KOPT-K1 (cell line): ENCODE measurements at regions not wholly inside any gene's neighbourhood (a gene's known extent, or its start where the extent isn't known, plus 50 kb on each side); places are given as distances from the start of the nearest gene placed in this dataset.

Source experiments
- H3K27ac ChIP-seq: fragments of 200-600 bp; sonication (generic); 2 replicates; pipeline ENCODE4 v1.5.1; 2016; ENCODE audit warnings: antibody characterized with exemption, mild to moderate bottlenecking, low read depth, low read length; ENCODE audit not compliant: poor library complexity, severe bottlenecking
- H3K36me3 ChIP-seq: fragments of 200-600 bp; sonication (generic); 2 replicates; pipeline ENCODE4 v1.5.1; 2017; ENCODE audit warnings: antibody characterized with exemption, mild to moderate bottlenecking, low read length, moderate library complexity; ENCODE audit not compliant: insufficient read depth
- H3K9me3 ChIP-seq: fragments of 200-600 bp; sonication (generic); 2 replicates; pipeline ENCODE4 v1.5.1; 2017; ENCODE audit warnings: antibody characterized with exemption, low read length, mild to moderate bottlenecking; ENCODE audit not compliant: insufficient read depth, poor library complexity, severe bottlenecking

GRCh38 chr15:29573197-29573838 lies 248.9 kb downstream of the TJP1 start:
- no peaks in the 10 kb centered on the region for H3K36me3 ChIP-seq
- no peaks in the 10 kb centered on the region for H3K9me3 ChIP-seq
- H3K27ac ChIP-seq: no peak overlapping the region

GRCh38 chr15:29571792-29572431 lies 250.4 kb downstream of the TJP1 start:
- Histone ChIP-seq H3K27ac (no peak overlapping the region), H3K9me3 (no peaks in the 10 kb centered on the region)

GRCh38 chr15:29570948-29571791 lies 251.1 kb downstream of the TJP1 start:
- no peaks in the 10 kb centered on the region for H3K36me3 ChIP-seq
- H3K27ac ChIP-seq: no peak overlapping the region
- no peaks in the 10 kb centered on the region for H3K9me3 ChIP-seq

More at GRCh38 chr15:29571792-29572431, 250.4 kb downstream of the TJP1 start:
- H3K36me3 ChIP-seq: no peaks in the 10 kb centered on the region

- H3K9me3 ChIP-seq: no peaks in the 10 kb centered on the region
- H3K36me3 ChIP-seq: no peaks in the 10 kb centered on the region
- no peak overlapping the region for H3K27ac ChIP-seq
Measured at GRCh38 chr15:29570121-29570947, 251.9 kb downstream of the TJP1 start.

DNA sequence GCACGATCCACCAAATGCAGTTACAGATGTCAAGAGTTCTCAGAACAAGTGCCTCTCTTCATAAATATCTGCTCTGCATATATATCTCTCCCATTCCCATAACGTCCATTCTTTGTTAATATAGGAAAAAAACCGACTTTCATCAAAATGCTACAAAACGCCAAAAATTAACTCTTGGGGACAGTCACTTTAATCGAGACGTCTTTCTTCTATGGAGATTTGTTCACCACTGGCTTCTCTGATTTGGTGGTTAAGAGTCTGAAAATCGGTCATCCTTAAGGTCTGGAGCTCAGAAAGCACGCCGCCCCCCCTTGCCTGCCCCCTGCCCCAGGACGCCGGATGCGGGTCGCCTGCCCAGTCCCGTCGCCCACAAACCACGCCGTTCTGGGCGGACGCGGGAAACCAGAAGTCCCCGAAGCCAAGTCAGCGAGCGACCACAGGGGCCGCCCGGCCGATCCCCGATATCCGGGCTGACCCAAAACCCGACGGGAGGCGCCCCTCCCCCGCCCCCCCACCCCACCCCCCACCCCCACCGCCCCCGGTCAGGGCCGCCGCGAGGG lies 252.7 kb downstream of the TJP1 start:
- H3K9me3 ChIP-seq: no peaks in the 10 kb centered on the region
- H3K27ac ChIP-seq: no peak overlapping the region
- H3K36me3 ChIP-seq: no peaks in the 10 kb centered on the region

- Histone ChIP-seq H3K36me3 (no peaks in the 10 kb centered on the region), H3K9me3 (no peaks in the 10 kb centered on the region), H3K27ac (no peak overlapping the region)
Measured at GRCh38 chr15:29568840-29569532, 253.3 kb downstream of the TJP1 start.

- Histone ChIP-seq H3K27ac (no peak overlapping the region), H3K9me3 (no peaks in the 10 kb centered on the region), H3K36me3 (no peaks in the 10 kb centered on the region)
Measured at GRCh38 chr15:29567336-29567735, 254.9 kb downstream of the TJP1 start.

DNA sequence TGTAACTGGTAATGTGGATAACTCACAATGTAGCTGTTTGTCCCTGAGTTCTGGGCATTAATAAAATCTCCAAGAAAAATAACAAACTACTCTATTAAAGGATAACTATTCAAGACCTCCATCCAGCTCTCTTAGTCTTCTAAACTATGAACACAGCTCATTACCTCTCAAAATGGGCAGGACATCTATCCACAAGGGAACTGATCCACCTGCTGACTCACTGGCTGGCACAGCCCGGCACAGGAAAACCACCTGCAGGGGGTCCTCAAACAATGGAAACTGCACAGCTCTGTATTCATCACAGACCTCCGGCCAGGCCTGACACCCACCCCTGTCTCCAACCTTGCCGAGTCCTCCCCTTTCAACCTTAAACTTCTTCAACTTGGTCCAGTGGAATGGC lies 255.4 kb downstream of the TJP1 start:
- no peaks in the 10 kb centered on the region for H3K9me3 ChIP-seq
- H3K27ac ChIP-seq: no peak overlapping the region
- H3K36me3 ChIP-seq: no peaks in the 10 kb centered on the region

- Histone ChIP-seq H3K9me3 (no peaks in the 10 kb centered on the region), H3K27ac (no peak overlapping the region), H3K36me3 (no peaks in the 10 kb centered on the region)
Measured at GRCh38 chr15:29563112-29563511, 259.2 kb downstream of the TJP1 start.

GRCh38 chr15:29560896-29561295 lies 261.4 kb downstream of the TJP1 start:
- no peak overlapping the region for H3K27ac ChIP-seq
- no peaks in the 10 kb centered on the region for H3K36me3 ChIP-seq
- H3K9me3 ChIP-seq: no peaks in the 10 kb centered on the region

- Histone ChIP-seq H3K36me3 (no peaks in the 10 kb centered on the region), H3K9me3 (no peaks in the 10 kb centered on the region), H3K27ac (no peak overlapping the region)
Measured at GRCh38 chr15:29558261-29558660, 264.0 kb downstream of the TJP1 start.

- Histone ChIP-seq H3K27ac (no peak overlapping the region), H3K9me3 (no peaks in the 10 kb centered on the region), H3K36me3 (no peaks in the 10 kb centered on the region)
Measured at GRCh38 chr15:29557171-29557570, 265.1 kb downstream of the TJP1 start.

GRCh38 chr15:29556380-29556779 lies 265.9 kb downstream of the TJP1 start:
- Histone ChIP-seq H3K9me3 (no peaks in the 10 kb centered on the region), H3K27ac (no peak overlapping the region), H3K36me3 (no peaks in the 10 kb centered on the region)

GRCh38 chr15:29554531-29554930 lies 267.7 kb downstream of the TJP1 start:
- no peaks in the 10 kb centered on the region for H3K9me3 ChIP-seq
- no peaks in the 10 kb centered on the region for H3K36me3 ChIP-seq
- H3K27ac ChIP-seq: no peak overlapping the region
